22Rv1 (cell line): ENCODE measurements at regions not wholly inside any gene's neighbourhood (a gene's known extent, or its start where the extent isn't known, plus 50 kb on each side); places are given as distances from the start of the nearest gene placed in this dataset.

ENCODE experiments used
- ZFX ChIP-seq: fragments of 450-650 bp; IDR thresholded peaks from 2 replicates; pipeline ENCODE4 v1.6.1; 2017; ENCODE audit warnings: antibody characterized with exemption, borderline replicate concordance
- TF ChIP-seq, protein P1 (sequence below): fragments of 450-650 bp; IDR thresholded peaks from 2 replicates; pipeline ENCODE4 v1.5.1; 2017; ENCODE audit warnings: mild to moderate bottlenecking

DNA sequence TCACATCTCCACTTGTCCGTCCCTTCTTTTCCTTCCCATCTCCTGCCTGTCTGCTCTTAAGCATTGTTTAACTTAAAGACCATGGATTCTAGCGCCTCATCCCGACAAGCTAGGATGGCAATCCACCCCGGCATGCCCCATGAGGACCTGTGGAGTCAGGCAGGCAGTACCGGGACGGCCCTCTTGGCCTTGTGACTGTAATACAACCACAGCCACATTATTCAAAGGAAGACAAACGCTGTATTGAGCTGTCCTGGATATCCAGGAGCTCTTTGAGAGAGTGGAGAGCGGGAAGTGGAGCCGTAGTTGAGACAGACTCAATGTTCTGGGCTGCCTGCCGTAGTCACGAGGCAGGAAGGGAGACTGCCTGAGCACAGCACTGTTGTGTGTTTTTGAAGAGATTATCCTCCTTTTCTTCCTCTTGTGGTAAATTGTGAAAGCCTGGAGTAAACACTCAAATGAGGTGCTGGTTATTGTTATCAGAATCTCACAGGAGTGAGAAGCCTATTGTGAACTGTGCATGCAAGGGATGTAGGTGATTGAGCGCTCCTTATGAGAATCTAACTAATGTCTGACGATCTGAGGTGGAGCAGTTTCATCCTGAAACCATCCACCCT is 929.8 kb upstream of the CNTNAP5 start:
- TF ChIP-seq, protein P1, sequence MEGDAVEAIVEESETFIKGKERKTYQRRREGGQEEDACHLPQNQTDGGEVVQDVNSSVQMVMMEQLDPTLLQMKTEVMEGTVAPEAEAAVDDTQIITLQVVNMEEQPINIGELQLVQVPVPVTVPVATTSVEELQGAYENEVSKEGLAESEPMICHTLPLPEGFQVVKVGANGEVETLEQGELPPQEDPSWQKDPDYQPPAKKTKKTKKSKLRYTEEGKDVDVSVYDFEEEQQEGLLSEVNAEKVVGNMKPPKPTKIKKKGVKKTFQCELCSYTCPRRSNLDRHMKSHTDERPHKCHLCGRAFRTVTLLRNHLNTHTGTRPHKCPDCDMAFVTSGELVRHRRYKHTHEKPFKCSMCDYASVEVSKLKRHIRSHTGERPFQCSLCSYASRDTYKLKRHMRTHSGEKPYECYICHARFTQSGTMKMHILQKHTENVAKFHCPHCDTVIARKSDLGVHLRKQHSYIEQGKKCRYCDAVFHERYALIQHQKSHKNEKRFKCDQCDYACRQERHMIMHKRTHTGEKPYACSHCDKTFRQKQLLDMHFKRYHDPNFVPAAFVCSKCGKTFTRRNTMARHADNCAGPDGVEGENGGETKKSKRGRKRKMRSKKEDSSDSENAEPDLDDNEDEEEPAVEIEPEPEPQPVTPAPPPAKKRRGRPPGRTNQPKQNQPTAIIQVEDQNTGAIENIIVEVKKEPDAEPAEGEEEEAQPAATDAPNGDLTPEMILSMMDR, result no peak
- no peak for TF ChIP-seq ZFX
